CD14-positive monocyte (primary cell): ENCODE measurements at regions not wholly inside any gene's neighbourhood (a gene's known extent, or its start where the extent isn't known, plus 50 kb on each side); places are given as distances from the start of the nearest gene placed in this dataset.

Experiments
- DNase-seq, 3 donors: peaks; one replicate each; pipeline ENCODE4 v3.0.0-alpha.2; 2011 to 2022
- H2AFZ ChIP-seq: 2 replicates; pipeline ENCODE4 v1.6.0; 2012; ENCODE audit warnings: mild to moderate bottlenecking, low read depth, low read length, inconsistent platforms; ENCODE audit not compliant: insufficient read depth, poor library complexity, severe bottlenecking
- H3K27ac ChIP-seq, 2 donors: 1 replicate in 1 of 2; 2 replicates in 1 of 2; pipeline ENCODE4 v1.5.1; 2012 to 2013; ENCODE audit warnings: low read length in 2 of 2, control low read depth in 1 of 2, inconsistent platforms in 1 of 2, low read depth in 1 of 2, mild to moderate bottlenecking in 1 of 2
- H3K27me3 ChIP-seq, 2 donors: one replicate each; pipeline versions ENCODE4 v1.6.0 to v1.6.1; 2011 to 2013; ENCODE audit warnings: low read length in 2 of 2; ENCODE audit not compliant: control insufficient read depth in 2 of 2, insufficient read depth in 2 of 2
- H3K36me3 ChIP-seq, 2 donors: replicated peaks in 1 of 2; 1 replicate in 1 of 2; 2 replicates in 1 of 2; pipeline versions ENCODE4 v1.5.1 to v1.6.1; 2012 to 2013; ENCODE audit warnings: low read length in 2 of 2, control low read depth in 1 of 2, inconsistent platforms in 1 of 2, mild to moderate bottlenecking in 1 of 2; ENCODE audit not compliant: insufficient read depth in 2 of 2, control insufficient read depth in 1 of 2
- H3K4me1 ChIP-seq, 2 donors: 1 replicate in 1 of 2; 2 replicates in 1 of 2; pipeline versions ENCODE4 v1.5.1 to v1.6.1; 2012 to 2013; ENCODE audit warnings: low read length in 2 of 2, control low read depth in 1 of 2, inconsistent platforms in 1 of 2, mild to moderate bottlenecking in 1 of 2, moderate library complexity in 1 of 2; ENCODE audit not compliant: insufficient read depth in 2 of 2, control insufficient read depth in 1 of 2
- H3K4me2 ChIP-seq: replicated peaks from 2 replicates; pipeline ENCODE3; 2012; ENCODE audit warnings: low read length, moderate library complexity, mild to moderate bottlenecking; ENCODE audit not compliant: poor library complexity, severe bottlenecking; ENCODE audit errors: extremely low read depth
- H3K4me3 ChIP-seq, 3 experiments: fragments of 200-600 bp in 1 of 3; sonication (generic) in 1 of 3; replicated peaks in 1 of 3; 1 replicate in 2 of 3; 2 replicates in 1 of 3; pipeline ENCODE4 v1.5.1; 2011 to 2013; ENCODE audit warnings: low read length in 3 of 3, mild to moderate bottlenecking in 3 of 3, control low read depth in 2 of 3, low read depth in 2 of 3, inconsistent platforms in 1 of 3, moderate library complexity in 1 of 3
- H3K79me2 ChIP-seq: 2 replicates; pipeline ENCODE4 v1.6.0; 2012; ENCODE audit warnings: mild to moderate bottlenecking, control low read depth, inconsistent platforms, low read length, moderate library complexity; ENCODE audit not compliant: insufficient read depth
- H3K9ac ChIP-seq: 2 replicates; pipeline ENCODE4 v1.6.0; 2017; ENCODE audit warnings: low read length, mild to moderate bottlenecking; ENCODE audit not compliant: insufficient read depth, poor library complexity, severe bottlenecking
- H3K9me3 ChIP-seq, 2 donors: replicated peaks in 1 of 2; 1 replicate in 1 of 2; 2 replicates in 1 of 2; pipeline versions ENCODE4 v1.5.1 to v1.6.1; 2012 to 2013; ENCODE audit warnings: low read length in 2 of 2, control low read depth in 1 of 2; ENCODE audit not compliant: control insufficient read depth in 1 of 2, insufficient read depth in 1 of 2
- H4K20me1 ChIP-seq: 2 replicates; pipeline ENCODE4 v1.6.0; 2012; ENCODE audit warnings: mild to moderate bottlenecking, low read length, control low read depth, moderate library complexity; ENCODE audit not compliant: insufficient read depth
- H3K27ac Mint-ChIP-seq, 7 donors: one replicate each; pipeline ENCODE4 v1.8.0; 2020; ENCODE audit warnings: mild to moderate bottlenecking in 7 of 7, mixed read lengths in 7 of 7, moderate library complexity in 6 of 7, inconsistent platforms in 2 of 7
- H3K27me3 Mint-ChIP-seq, 3 donors: one replicate each; pipeline ENCODE4 v1.8.0; 2021 to 2022; ENCODE audit warnings: low read depth in 3 of 3, mild to moderate bottlenecking in 3 of 3, mixed read lengths in 3 of 3, moderate library complexity in 3 of 3, inconsistent platforms in 1 of 3
- H3K36me3 Mint-ChIP-seq, 2 donors: one replicate each; pipeline ENCODE4 v1.8.0; 2020; ENCODE audit warnings: mixed read lengths in 2 of 2, inconsistent platforms in 1 of 2, mild to moderate bottlenecking in 1 of 2
- H3K4me1 Mint-ChIP-seq: one replicate; pipeline ENCODE4 v1.8.0; 2020; ENCODE audit warnings: mild to moderate bottlenecking, mixed read lengths
- H3K4me3 Mint-ChIP-seq, 2 donors: one replicate each; pipeline ENCODE4 v1.8.0; 2020; ENCODE audit warnings: mild to moderate bottlenecking in 2 of 2, mixed read lengths in 2 of 2, moderate library complexity in 1 of 2
- H3K9me3 Mint-ChIP-seq, 7 donors: one replicate each; pipeline ENCODE4 v1.8.0; 2020 to 2022; ENCODE audit warnings: mixed read lengths in 7 of 7, mild to moderate bottlenecking in 6 of 7, moderate library complexity in 6 of 7, inconsistent platforms in 2 of 7
- WGBS: methylation state at CpG from one replicate; pipeline ENCODE4 v1.1.5; 2013; ENCODE audit warnings: missing lambda C conversion rate; ENCODE audit not compliant: insufficient coverage; 5-methylcytosine and 5-hydroxymethylcytosine counted together
- intact Hi-C, 2 donors: fragments of 100-400 bp; cut with micrococcal nuclease; formaldehyde crosslinking; loops; one replicate each; pipeline versions ENCODE4 v1.15.0 to v1.15.1; 2023
- TF ChIP-seq, protein P1 (sequence below): fragments of 200-600 bp; IDR thresholded peaks from one replicate; pipeline ENCODE4 v1.8.0; 2022; ENCODE audit warnings: antibody characterized with exemption, mild to moderate bottlenecking

DNA sequence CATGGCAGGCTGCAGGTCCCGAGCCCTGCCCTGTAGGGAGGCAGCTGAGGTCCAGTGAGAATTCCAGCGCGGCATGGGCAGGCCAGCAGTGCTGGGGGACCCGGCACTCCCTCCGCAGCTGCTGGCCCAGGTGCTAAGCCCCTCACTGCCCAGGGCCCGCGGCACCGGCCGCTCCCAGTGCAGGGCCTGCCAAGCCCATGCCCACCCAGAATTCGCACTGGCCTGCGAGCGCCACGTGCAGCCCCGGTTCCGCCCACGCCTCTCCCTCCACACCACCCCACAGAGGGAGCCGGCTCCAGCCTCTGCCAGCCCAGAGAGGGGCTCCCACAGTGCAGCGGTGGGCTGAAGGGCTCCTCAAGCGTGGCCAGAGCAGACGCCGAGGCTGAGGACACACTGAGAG is 158.5 kb upstream of the ACVR2A start:
- TF ChIP-seq, protein P1, sequence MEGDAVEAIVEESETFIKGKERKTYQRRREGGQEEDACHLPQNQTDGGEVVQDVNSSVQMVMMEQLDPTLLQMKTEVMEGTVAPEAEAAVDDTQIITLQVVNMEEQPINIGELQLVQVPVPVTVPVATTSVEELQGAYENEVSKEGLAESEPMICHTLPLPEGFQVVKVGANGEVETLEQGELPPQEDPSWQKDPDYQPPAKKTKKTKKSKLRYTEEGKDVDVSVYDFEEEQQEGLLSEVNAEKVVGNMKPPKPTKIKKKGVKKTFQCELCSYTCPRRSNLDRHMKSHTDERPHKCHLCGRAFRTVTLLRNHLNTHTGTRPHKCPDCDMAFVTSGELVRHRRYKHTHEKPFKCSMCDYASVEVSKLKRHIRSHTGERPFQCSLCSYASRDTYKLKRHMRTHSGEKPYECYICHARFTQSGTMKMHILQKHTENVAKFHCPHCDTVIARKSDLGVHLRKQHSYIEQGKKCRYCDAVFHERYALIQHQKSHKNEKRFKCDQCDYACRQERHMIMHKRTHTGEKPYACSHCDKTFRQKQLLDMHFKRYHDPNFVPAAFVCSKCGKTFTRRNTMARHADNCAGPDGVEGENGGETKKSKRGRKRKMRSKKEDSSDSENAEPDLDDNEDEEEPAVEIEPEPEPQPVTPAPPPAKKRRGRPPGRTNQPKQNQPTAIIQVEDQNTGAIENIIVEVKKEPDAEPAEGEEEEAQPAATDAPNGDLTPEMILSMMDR = no peak
- no peak overlapping the region for H3K4me3 ChIP-seq
- no peak overlapping the region for H3K4me3 Mint-ChIP-seq
- no peaks in the 10 kb centered on the region for H4K20me1 ChIP-seq
- H3K79me2 ChIP-seq = no peaks in the 10 kb centered on the region
- no peak overlapping the region for H3K27ac Mint-ChIP-seq
- H3K9me3 ChIP-seq = no peaks in the 10 kb centered on the region
- H2AFZ ChIP-seq = no peak overlapping the region
- peaks cover 31 to 35% of the 10 kb centered on the region in 2 donors for H3K4me1 ChIP-seq
- H3K4me1 Mint-ChIP-seq = peaks cover 34% of the 10 kb centered on the region
- no peak for DNase-seq
- peaks cover 0 to 2% of the 10 kb centered on the region in 2 donors for H3K36me3 Mint-ChIP-seq
- peaks cover 0 to 5% (median 3%) of the 10 kb centered on the region in 3 donors for H3K27me3 Mint-ChIP-seq
- no peaks in the 10 kb centered on the region for H3K27me3 ChIP-seq
- no peak overlapping the region for H3K27ac ChIP-seq
- 94% methylated on average over 20 of the region's 21 CpGs for WGBS
- H3K4me2 ChIP-seq = no peak overlapping the region
- H3K9me3 Mint-ChIP-seq = peaks cover 0 to 4% (median 3%) of the 10 kb centered on the region in 7 donors
- no peaks in the 10 kb centered on the region for H3K36me3 ChIP-seq
- H3K9ac ChIP-seq = no peak overlapping the region
- intact Hi-C loops = loop anchor here (5.0 kb wide), 2 partner anchors 44 to 49 kb away; no protein-coding TSS in a partner anchor

DNA sequence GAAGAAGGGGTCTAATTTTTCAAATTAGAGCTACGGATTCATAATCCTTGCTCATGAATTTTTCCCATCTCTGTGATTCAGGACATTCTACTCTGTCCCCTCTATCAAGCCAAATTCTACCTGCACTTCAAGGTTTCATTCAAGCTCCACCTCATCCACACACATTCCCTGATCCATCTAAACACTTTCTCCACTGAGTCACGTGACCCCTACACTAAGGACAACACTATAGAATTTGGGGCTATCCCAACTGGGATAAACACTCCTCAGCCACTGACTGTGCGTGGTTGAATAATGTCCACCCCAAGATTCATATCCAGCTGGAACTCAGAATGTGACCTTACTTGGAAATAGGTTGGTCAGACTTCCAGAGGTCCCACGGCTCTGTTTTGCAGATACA is 159.9 kb upstream of the ACVR2A start:
- H3K4me3 Mint-ChIP-seq = no peak overlapping the region
- Histone ChIP-seq H3K79me2 (no peaks in the 10 kb centered on the region), H3K9ac (no peak overlapping the region), H2AFZ (no peak overlapping the region), H3K36me3 (no peaks in the 10 kb centered on the region), H3K4me2 (no peak overlapping the region), H3K27ac (no peak overlapping the region), H4K20me1 (no peaks in the 10 kb centered on the region), H3K27me3 (no peaks in the 10 kb centered on the region), H3K4me3 (no peak overlapping the region), H3K9me3 (no peaks in the 10 kb centered on the region), H3K4me1 (peaks cover 17 to 21% of the 10 kb centered on the region in 2 donors)
- intact Hi-C loops = loop anchor here (5.0 kb wide), 2 partner anchors 43 to 48 kb away; no protein-coding TSS in a partner anchor
- peaks cover 0 to 4% (median 3%) of the 10 kb centered on the region in 7 donors for H3K9me3 Mint-ChIP-seq
- H3K27me3 Mint-ChIP-seq = peaks cover 0 to 5% (median 3%) of the 10 kb centered on the region in 3 donors
- TF ChIP-seq, protein P1 = no peak
- H3K27ac Mint-ChIP-seq = no peak overlapping the region
- peaks cover 20% of the 10 kb centered on the region for H3K4me1 Mint-ChIP-seq
- 95% methylated on average over 2 of the region's 4 CpGs for WGBS
- peaks cover 0 to 2% of the 10 kb centered on the region in 2 donors for H3K36me3 Mint-ChIP-seq
- no peak for DNase-seq
